GM23338 (cell line): ENCODE measurements at regions not wholly inside any gene's neighbourhood (a gene's known extent, or its start where the extent isn't known, plus 50 kb on each side); places are given as distances from the start of the nearest gene placed in this dataset.

Experiments used
- ATAC-seq: fragments of 200-7000 bp; cut with Tn5 transposase; 3 replicates; pipeline ENCODE4 v1.9.1; 2020
- DNase-seq: peaks from one replicate; pipeline ENCODE4 v3.0.0-alpha.2; 2015; ENCODE audit warnings: low spot score
- H2AFZ ChIP-seq: fragments of 200-600 bp; sonication (generic); 2 replicates; pipeline ENCODE4 v1.8.0; 2016; ENCODE audit warnings: antibody characterized with exemption, mild to moderate bottlenecking, moderate library complexity
- H3F3A ChIP-seq: fragments of 200-600 bp; sonication (generic); replicated peaks from 2 replicates; pipeline ENCODE4 v1.8.0; 2017; ENCODE audit warnings: antibody characterized with exemption, mixed run types, low read depth
- H3K27ac ChIP-seq: fragments of 200-600 bp; sonication (generic); 2 replicates; pipeline ENCODE4 v1.6.1; 2016; ENCODE audit warnings: low read depth
- H3K27me3 ChIP-seq: fragments of 200-600 bp; sonication (generic); 2 replicates; pipeline ENCODE4 v1.8.0; 2016; ENCODE audit warnings: mild to moderate bottlenecking, mixed run types, moderate library complexity; ENCODE audit not compliant: insufficient read depth
- H3K36me3 ChIP-seq: fragments of 200-600 bp; sonication (generic); 2 replicates; pipeline ENCODE4 v1.8.0; 2016; ENCODE audit warnings: mild to moderate bottlenecking; ENCODE audit not compliant: insufficient read depth
- H3K4me1 ChIP-seq: fragments of 200-600 bp; sonication (generic); 2 replicates; pipeline ENCODE4 v1.8.0; 2016; ENCODE audit warnings: mild to moderate bottlenecking, moderate library complexity; ENCODE audit not compliant: insufficient read depth
- H3K4me2 ChIP-seq: fragments of 200-600 bp; sonication (generic); 2 replicates; pipeline ENCODE4 v1.7.1; 2017; ENCODE audit warnings: mixed run types
- H3K4me3 ChIP-seq: fragments of 200-600 bp; sonication (generic); 2 replicates; pipeline ENCODE4 v1.6.1; 2016; ENCODE audit warnings: mixed run types
- H3K79me2 ChIP-seq: fragments of 200-600 bp; sonication (generic); replicated peaks from 2 replicates; pipeline ENCODE4 v1.8.0; 2017; ENCODE audit warnings: mild to moderate bottlenecking; ENCODE audit not compliant: insufficient read depth
- H3K9me2 ChIP-seq: fragments of 200-600 bp; sonication (generic); 2 replicates; pipeline ENCODE4 v1.8.0; 2017; ENCODE audit not compliant: insufficient read depth
- H4K20me1 ChIP-seq: fragments of 200-600 bp; sonication (generic); replicated peaks from 2 replicates; pipeline ENCODE4 v1.8.0; 2017; ENCODE audit warnings: mild to moderate bottlenecking; ENCODE audit not compliant: insufficient read depth
- H3K27ac Mint-ChIP-seq: 2 replicates; pipeline ENCODE4 v1.8.0; 2020; ENCODE audit warnings: inconsistent platforms, mild to moderate bottlenecking, moderate library complexity, mixed read lengths
- H3K27me3 Mint-ChIP-seq: 3 replicates; pipeline ENCODE4 v1.8.0; 2022; ENCODE audit warnings: low read depth, mild to moderate bottlenecking, moderate library complexity, mixed read lengths, inconsistent platforms; ENCODE audit not compliant: insufficient read depth, poor library complexity
- H3K36me3 Mint-ChIP-seq: 3 replicates; pipeline ENCODE4 v1.8.0; 2021; ENCODE audit warnings: low read depth, mild to moderate bottlenecking, inconsistent platforms, moderate library complexity, mixed read lengths
- H3K4me1 Mint-ChIP-seq: 3 replicates; pipeline ENCODE4 v1.8.0; 2020; ENCODE audit warnings: mild to moderate bottlenecking, inconsistent platforms, mixed read lengths
- H3K4me3 Mint-ChIP-seq: 3 replicates; pipeline ENCODE4 v1.8.0; 2021; ENCODE audit warnings: moderate library complexity, mild to moderate bottlenecking, inconsistent platforms, mixed read lengths
- H3K9me3 Mint-ChIP-seq: 3 replicates; pipeline ENCODE4 v1.8.0; 2020; ENCODE audit warnings: moderate library complexity, mild to moderate bottlenecking, inconsistent platforms, mixed read lengths
- CREB1 ChIP-seq: fragments of 250-450 bp; sonication (Bioruptor Pico); IDR thresholded peaks from 2 replicates; pipeline ENCODE4 v1.5.0; 2020; ENCODE audit warnings: low read depth, mild to moderate bottlenecking, moderate library complexity
- ETS1 ChIP-seq: IDR thresholded peaks from 2 replicates; pipeline ENCODE4 v1.6.1; 2016; ENCODE audit warnings: antibody characterized with exemption
- EZH2 ChIP-seq: fragments of 200-600 bp; sonication (generic); IDR thresholded peaks from one replicate; pipeline ENCODE4 v1.8.0; 2017; ENCODE audit warnings: antibody characterized with exemption, mild to moderate bottlenecking, low read depth; ENCODE audit not compliant: unreplicated experiment
- EZH2phosphoT487 ChIP-seq: fragments of 200-600 bp; sonication (generic); IDR thresholded peaks from one replicate; pipeline ENCODE4 v1.8.1; 2018; ENCODE audit warnings: antibody characterized with exemption; ENCODE audit not compliant: unreplicated experiment
- NANOG ChIP-seq: IDR thresholded peaks from 2 replicates; pipeline ENCODE4 v1.6.1; 2016; ENCODE audit warnings: antibody characterized with exemption, borderline replicate concordance
- POLR2AphosphoS5 ChIP-seq: IDR thresholded peaks from 2 replicates; pipeline ENCODE4 v1.6.1; 2016; ENCODE audit warnings: antibody characterized with exemption, low read depth
- STAT1 ChIP-seq: IDR thresholded peaks from one replicate; pipeline ENCODE4 v1.6.1; 2016; ENCODE audit warnings: antibody characterized with exemption; ENCODE audit not compliant: unreplicated experiment
- ZNF114 ChIP-seq: fragments of 250-450 bp; sonication (Bioruptor Pico); IDR thresholded peaks from 2 replicates; pipeline ENCODE4 v1.5.0; 2020; ENCODE audit warnings: mild to moderate bottlenecking, moderate library complexity
- ZNF331 ChIP-seq: fragments of 250-450 bp; sonication (Bioruptor Pico); IDR thresholded peaks from 2 replicates; pipeline ENCODE4 v1.5.0; 2020; ENCODE audit warnings: low read depth, mild to moderate bottlenecking, moderate library complexity
- ZNF462 ChIP-seq: fragments of 250-450 bp; sonication (Bioruptor Pico); IDR thresholded peaks from 2 replicates; pipeline ENCODE4 v1.5.0; 2020; ENCODE audit warnings: mild to moderate bottlenecking, moderate library complexity
- TF ChIP-seq, protein P1 (sequence below): IDR thresholded peaks from one replicate; pipeline ENCODE4 v1.6.1; 2018; ENCODE audit warnings: antibody characterized with exemption; ENCODE audit not compliant: unreplicated experiment
- TF ChIP-seq, protein P2 (sequence below), 2 experiments: fragments of 200-600 bp in 1 of 2; sonication (generic) in 1 of 2; conservative IDR thresholded peaks; 2 replicates each; pipeline versions ENCODE4 v1.5.1 to v1.6.1; 2016 to 2017; ENCODE audit warnings: antibody characterized with exemption in 2 of 2, low read depth in 2 of 2, mild to moderate bottlenecking in 2 of 2, moderate library complexity in 1 of 2

DNA sequence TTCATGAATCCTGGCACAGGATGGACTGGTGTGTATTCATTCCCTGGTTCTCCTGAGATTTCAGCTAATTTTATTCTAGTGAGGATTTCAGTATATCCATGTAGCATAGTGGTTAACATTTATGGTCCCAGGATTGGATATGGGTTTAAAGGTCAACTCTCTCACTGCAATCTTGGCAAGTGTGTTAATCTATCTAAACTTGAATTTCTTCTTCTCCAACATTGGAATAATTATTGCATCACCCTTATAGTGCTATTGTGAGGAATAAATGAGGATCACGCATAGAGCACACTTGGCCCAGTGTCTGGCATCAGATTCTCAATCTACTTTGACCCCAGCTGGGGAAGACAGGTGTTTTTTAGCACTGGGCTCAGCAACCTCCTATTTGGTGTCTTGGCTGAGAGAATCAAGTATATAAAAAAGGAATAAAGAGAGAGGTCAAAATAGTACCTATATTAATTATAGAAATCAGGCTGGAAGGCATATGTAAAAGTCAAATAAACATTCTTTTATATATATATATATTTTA is 531.2 kb upstream of the ATP2B1 start:
- H3K4me3 ChIP-seq: no peak overlapping the region
- H3K27me3 ChIP-seq: no peaks in the 10 kb centered on the region
- no peak overlapping the region for H2AFZ ChIP-seq
- no peaks in the 10 kb centered on the region for H3K79me2 ChIP-seq
- no peaks in the 10 kb centered on the region for H3K4me1 Mint-ChIP-seq
- 0 out of 2 replicates have a peak, but pooled peaks cover 4% of the 10 kb centered on the region for H3K9me2 ChIP-seq
- no peak overlapping the region for H3K4me3 Mint-ChIP-seq
- no peaks in the 10 kb centered on the region for H3K36me3 ChIP-seq
- H3K9me3 Mint-ChIP-seq: peaks cover 3% of the 10 kb centered on the region; the same call in 1 of the 3 replicates
- H3K36me3 Mint-ChIP-seq: no peaks in the 10 kb centered on the region
- H3K4me2 ChIP-seq: no peak overlapping the region
- DNase-seq (no peak), ATAC-seq (no peak)
- no peaks in the 10 kb centered on the region for H3F3A ChIP-seq
- H4K20me1 ChIP-seq: no peaks in the 10 kb centered on the region
- TF ChIP-seq ZNF331 (no peak), ZNF114 (CRISPR knock-in tag) (no peak), NANOG (no peak), POLR2AphosphoS5 (no peak), EZH2 (no peak), EZH2phosphoT487 (no peak), ZNF462 (no peak), STAT1 (no peak), ETS1 (no peak), CREB1 (CRISPR knock-in tag) (no peak)
- TF ChIP-seq, protein P1, sequence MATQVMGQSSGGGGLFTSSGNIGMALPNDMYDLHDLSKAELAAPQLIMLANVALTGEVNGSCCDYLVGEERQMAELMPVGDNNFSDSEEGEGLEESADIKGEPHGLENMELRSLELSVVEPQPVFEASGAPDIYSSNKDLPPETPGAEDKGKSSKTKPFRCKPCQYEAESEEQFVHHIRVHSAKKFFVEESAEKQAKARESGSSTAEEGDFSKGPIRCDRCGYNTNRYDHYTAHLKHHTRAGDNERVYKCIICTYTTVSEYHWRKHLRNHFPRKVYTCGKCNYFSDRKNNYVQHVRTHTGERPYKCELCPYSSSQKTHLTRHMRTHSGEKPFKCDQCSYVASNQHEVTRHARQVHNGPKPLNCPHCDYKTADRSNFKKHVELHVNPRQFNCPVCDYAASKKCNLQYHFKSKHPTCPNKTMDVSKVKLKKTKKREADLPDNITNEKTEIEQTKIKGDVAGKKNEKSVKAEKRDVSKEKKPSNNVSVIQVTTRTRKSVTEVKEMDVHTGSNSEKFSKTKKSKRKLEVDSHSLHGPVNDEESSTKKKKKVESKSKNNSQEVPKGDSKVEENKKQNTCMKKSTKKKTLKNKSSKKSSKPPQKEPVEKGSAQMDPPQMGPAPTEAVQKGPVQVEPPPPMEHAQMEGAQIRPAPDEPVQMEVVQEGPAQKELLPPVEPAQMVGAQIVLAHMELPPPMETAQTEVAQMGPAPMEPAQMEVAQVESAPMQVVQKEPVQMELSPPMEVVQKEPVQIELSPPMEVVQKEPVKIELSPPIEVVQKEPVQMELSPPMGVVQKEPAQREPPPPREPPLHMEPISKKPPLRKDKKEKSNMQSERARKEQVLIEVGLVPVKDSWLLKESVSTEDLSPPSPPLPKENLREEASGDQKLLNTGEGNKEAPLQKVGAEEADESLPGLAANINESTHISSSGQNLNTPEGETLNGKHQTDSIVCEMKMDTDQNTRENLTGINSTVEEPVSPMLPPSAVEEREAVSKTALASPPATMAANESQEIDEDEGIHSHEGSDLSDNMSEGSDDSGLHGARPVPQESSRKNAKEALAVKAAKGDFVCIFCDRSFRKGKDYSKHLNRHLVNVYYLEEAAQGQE: no peak
- TF ChIP-seq, protein P2, sequence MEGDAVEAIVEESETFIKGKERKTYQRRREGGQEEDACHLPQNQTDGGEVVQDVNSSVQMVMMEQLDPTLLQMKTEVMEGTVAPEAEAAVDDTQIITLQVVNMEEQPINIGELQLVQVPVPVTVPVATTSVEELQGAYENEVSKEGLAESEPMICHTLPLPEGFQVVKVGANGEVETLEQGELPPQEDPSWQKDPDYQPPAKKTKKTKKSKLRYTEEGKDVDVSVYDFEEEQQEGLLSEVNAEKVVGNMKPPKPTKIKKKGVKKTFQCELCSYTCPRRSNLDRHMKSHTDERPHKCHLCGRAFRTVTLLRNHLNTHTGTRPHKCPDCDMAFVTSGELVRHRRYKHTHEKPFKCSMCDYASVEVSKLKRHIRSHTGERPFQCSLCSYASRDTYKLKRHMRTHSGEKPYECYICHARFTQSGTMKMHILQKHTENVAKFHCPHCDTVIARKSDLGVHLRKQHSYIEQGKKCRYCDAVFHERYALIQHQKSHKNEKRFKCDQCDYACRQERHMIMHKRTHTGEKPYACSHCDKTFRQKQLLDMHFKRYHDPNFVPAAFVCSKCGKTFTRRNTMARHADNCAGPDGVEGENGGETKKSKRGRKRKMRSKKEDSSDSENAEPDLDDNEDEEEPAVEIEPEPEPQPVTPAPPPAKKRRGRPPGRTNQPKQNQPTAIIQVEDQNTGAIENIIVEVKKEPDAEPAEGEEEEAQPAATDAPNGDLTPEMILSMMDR (conservative IDR thresholded peaks at IDR 0.05; ENCODE audit: low read depth in 2 of 2): no peak
- no peak overlapping the region for H3K27ac ChIP-seq
- no peaks in the 10 kb centered on the region for H3K4me1 ChIP-seq
- peaks cover 2% of the 10 kb centered on the region for H3K27me3 Mint-ChIP-seq
- no peak overlapping the region for H3K27ac Mint-ChIP-seq
